LNCaP clone FGC (cell line): ENCODE measurements at regions not wholly inside any gene's neighbourhood (a gene's known extent, or its start where the extent isn't known, plus 50 kb on each side); places are given as distances from the start of the nearest gene placed in this dataset.

Source experiments
- DNase-seq: peaks from one replicate; pipeline ENCODE4 v3.0.0-alpha.2; 2011; ENCODE audit warnings: low read depth
- H3K4me3 ChIP-seq: 2 replicates; pipeline ENCODE4 v1.5.1; 2011; ENCODE audit warnings: mild to moderate bottlenecking, low read depth, low read length, control low read depth
- TF ChIP-seq, protein P1 (sequence below): IDR thresholded peaks from 2 replicates; pipeline ENCODE4 v1.5.1; 2012; ENCODE audit warnings: mild to moderate bottlenecking; ENCODE audit not compliant: control insufficient read depth, insufficient read depth; ENCODE audit errors: extremely low read depth

DNA sequence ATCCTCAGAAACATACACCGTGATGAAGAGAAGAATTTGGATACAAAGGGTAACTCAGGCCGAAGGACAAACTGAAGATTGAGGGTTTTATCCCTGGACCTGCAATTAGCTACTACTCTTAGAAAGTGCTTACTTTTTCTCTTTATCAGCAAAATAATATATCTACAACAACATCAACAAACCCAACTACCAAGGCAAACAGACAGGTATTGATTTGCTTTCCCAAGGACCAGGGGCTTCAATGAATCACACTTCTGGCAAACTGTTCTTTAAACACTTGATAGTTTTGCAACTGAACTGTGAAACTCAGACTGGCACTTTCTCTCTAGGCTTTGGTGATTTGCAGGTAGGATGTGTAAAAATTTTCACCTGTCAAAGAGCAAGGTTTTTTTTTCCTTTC lies 247.5 kb downstream of the SEC23A start:
- TF ChIP-seq, protein P1, sequence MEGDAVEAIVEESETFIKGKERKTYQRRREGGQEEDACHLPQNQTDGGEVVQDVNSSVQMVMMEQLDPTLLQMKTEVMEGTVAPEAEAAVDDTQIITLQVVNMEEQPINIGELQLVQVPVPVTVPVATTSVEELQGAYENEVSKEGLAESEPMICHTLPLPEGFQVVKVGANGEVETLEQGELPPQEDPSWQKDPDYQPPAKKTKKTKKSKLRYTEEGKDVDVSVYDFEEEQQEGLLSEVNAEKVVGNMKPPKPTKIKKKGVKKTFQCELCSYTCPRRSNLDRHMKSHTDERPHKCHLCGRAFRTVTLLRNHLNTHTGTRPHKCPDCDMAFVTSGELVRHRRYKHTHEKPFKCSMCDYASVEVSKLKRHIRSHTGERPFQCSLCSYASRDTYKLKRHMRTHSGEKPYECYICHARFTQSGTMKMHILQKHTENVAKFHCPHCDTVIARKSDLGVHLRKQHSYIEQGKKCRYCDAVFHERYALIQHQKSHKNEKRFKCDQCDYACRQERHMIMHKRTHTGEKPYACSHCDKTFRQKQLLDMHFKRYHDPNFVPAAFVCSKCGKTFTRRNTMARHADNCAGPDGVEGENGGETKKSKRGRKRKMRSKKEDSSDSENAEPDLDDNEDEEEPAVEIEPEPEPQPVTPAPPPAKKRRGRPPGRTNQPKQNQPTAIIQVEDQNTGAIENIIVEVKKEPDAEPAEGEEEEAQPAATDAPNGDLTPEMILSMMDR, result no peak
- DNase-seq, result no peak
- H3K4me3 ChIP-seq, result no peak overlapping the region

DNA sequence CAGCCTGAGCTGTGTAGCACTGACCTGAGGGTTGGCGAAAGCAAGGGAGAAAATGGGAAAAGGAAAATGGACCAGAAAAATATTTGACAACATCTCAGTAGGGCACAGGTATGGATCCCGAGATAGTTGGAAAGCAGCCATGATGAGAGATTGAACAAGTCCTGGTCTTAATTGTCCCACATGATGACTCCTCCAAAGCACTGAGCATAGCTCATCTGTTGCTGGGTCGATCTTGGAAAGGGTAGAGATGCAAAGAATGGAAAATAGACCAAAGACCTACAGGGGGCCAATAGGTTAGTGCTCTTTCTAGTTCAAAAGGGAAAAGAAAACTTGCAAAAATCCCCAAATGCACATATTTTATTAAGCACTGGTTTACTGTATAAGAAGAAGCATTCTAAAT lies 251.9 kb downstream of the SEC23A start:
- H3K4me3 ChIP-seq, result no peak overlapping the region
- DNase-seq, result no peak
- TF ChIP-seq, protein P1, result no peak

DNA sequence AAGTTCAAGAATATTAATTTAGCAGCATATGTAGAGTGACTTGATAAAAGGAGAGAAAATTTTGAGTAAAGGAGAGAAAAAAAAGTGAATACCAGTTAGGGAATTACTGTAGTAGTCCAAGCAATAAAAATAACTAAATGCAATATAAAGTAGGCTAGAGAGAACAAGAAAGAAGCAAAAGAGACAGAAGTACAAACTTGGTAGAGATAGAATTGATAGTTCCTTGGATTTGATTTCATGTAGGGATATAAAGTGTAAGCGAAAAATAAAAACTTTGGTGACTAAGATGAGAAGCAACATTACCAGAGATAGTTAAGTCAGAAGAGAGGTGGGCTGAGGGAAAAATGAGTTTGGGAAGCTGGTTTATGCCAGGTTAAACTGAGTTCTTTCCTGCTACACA lies 252.4 kb downstream of the SEC23A start:
- no peak overlapping the region for H3K4me3 ChIP-seq
- TF ChIP-seq, protein P1, result no peak
- no peak for DNase-seq

DNA sequence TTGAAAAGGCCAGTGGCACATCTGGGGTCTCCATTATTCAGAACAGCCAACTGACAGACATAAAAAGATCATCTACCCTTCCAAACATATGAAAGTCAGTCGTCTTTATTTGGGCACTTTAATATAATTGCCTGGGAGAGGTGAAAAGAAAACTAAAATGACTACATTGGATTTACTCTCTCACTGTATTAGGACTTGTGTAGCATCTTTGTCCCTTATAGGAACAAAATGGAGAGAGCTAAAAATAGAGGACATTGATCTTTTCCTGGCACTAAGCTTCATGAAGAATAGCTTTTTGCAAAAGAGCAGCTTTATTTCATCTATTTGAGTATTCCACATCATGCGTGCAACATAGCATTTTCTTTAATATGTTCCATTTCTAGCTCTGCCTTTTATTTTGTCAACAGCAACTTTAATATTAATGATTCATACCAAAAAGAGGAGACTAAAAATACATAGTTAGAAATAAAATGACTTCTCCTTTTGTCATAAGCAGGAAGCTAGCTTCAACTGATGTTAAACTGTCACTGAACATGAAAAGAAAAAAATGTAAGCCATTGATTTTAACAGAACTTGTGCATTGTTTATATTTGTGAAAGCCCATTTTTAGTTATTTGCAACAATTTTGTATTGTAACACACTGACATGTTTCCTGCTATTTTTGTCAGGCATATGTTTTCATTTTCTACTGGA lies 254.6 kb downstream of the SEC23A start:
- H3K4me3 ChIP-seq, result no peak overlapping the region
- DNase-seq, result no peak
- TF ChIP-seq, protein P1, result no peak

DNA sequence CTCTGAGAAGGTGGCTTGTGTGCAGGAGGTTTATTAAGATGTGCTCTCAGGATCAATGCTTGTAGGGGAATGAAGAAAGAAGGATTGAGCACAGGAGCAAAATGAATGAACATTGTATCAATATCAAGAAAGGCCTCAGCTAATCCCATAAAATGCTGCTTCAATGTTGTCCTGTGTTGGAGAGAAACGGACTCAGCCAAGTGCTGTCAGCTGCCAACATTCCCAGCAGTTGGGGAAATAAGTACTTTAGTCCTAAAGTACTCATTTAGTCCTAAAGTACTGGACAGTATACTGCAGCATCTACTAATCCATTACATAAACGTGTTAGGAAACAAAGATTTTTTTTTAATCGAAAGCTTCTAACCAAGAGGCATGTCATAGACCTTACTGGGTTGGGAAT lies 255.9 kb downstream of the SEC23A start:
- TF ChIP-seq, protein P1, result no peak
- DNase-seq, result no peak
- H3K4me3 ChIP-seq, result no peak overlapping the region

DNA sequence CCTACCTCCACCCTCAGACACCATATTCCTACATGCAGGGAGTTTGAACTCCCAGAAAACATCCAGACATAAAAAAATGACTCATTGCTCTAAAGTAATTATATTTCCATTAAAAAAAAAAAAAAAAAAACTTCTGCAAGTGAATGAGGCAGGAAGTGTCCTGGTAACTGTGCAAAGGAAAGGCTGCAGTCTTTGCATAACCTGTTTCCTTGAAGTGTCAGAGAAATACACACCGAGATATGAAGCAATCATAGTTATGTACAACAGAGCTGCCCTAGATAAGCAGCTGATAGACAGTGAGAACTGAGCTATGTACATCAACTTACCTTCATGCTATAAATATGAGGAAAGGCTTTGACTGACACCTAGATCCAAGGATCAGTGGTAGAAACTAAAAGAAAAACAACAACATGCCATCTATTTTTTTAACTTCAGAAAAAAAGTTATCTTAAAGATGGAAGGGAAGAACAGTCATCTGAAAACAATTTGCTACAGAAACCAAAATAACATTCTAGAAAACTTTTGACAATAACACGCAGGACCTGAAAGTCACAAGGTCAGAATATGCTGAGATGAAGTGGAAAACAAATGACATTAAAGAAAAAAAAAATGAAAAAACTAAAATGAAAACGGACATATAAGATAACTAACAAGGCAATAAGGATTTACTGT lies 263.2 kb downstream of the SEC23A start:
- H3K4me3 ChIP-seq, result no peak overlapping the region
- DNase-seq, result peak; percentile 32
- TF ChIP-seq, protein P1, result no peak

DNA sequence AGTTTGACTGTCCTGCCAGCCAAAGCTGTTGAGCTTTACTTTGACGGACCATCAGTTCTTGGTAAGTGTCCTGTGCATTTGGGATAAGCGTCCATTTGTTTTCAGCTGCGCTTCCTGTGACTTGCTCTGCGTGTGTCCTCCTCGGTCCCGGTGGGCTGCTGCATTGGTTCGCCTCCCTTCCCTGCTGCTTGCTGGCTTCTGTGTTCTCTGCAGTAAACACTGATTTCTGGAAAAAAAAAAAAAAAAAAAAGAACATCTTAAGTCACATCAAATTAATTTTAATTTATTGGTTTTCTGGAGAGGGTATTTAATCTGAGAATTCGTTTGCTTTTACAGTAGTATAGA lies 264.1 kb downstream of the SEC23A start:
- DNase-seq, result no peak
- TF ChIP-seq, protein P1, result no peak
- H3K4me3 ChIP-seq, result no peak overlapping the region
